Calu3 (cell line): ENCODE measurements at regions not wholly inside any gene's neighbourhood (a gene's known extent, or its start where the extent isn't known, plus 50 kb on each side); places are given as distances from the start of the nearest gene placed in this dataset.

Source experiments
- BruUV-seq: library from RNA; stranded (reverse); fragments of 400-500 nt; replicated peaks from 2 replicates; lab custom pipeline; 2021; lab: Mats Ljungman, UMichigan
- CTCF ChIA-PET: fragments of 300-600 bp; sonication (Branson Sonifier 250); formaldehyde crosslinking; loops from one replicate; lab custom pipeline; 2022; ENCODE audit warnings: antibody characterized with exemption; lab: Charles Lee
- DNase-seq: peaks from one replicate; pipeline ENCODE4 v3.0.0; 2022
- H3K27ac Mint-ChIP-seq: one replicate; pipeline ENCODE4 v1.8.0; 2022; ENCODE audit warnings: mixed read lengths; ENCODE audit not compliant: unreplicated experiment
- H3K27me3 Mint-ChIP-seq: one replicate; pipeline ENCODE4 v1.8.0; 2022; ENCODE audit warnings: mixed read lengths; ENCODE audit not compliant: unreplicated experiment
- H3K36me3 Mint-ChIP-seq: one replicate; pipeline ENCODE4 v1.8.0; 2022; ENCODE audit warnings: mild to moderate bottlenecking, moderate library complexity, mixed read lengths; ENCODE audit not compliant: insufficient read depth, unreplicated experiment
- H3K4me1 Mint-ChIP-seq: one replicate; pipeline ENCODE4 v1.8.0; 2022; ENCODE audit warnings: mild to moderate bottlenecking, low read depth, mixed read lengths; ENCODE audit not compliant: unreplicated experiment
- H3K4me3 Mint-ChIP-seq: one replicate; pipeline ENCODE4 v1.8.0; 2022; ENCODE audit warnings: mild to moderate bottlenecking, low read depth, moderate library complexity, mixed read lengths; ENCODE audit not compliant: unreplicated experiment
- H3K9me3 Mint-ChIP-seq: one replicate; pipeline ENCODE4 v1.8.0; 2022; ENCODE audit warnings: low read depth, mixed read lengths; ENCODE audit not compliant: unreplicated experiment
- intact Hi-C: fragments of 100-400 bp; cut with micrococcal nuclease; formaldehyde crosslinking; loops from one replicate; pipeline ENCODE4 v1.10.0; 2022; ENCODE audit not compliant: unreplicated experiment
- TF ChIP-seq, protein P1 (sequence below): fragments of 200-600 bp; IDR thresholded peaks from one replicate; pipeline ENCODE4 v1.8.0; 2022; ENCODE audit warnings: antibody characterized with exemption; ENCODE audit not compliant: unreplicated experiment

DNA sequence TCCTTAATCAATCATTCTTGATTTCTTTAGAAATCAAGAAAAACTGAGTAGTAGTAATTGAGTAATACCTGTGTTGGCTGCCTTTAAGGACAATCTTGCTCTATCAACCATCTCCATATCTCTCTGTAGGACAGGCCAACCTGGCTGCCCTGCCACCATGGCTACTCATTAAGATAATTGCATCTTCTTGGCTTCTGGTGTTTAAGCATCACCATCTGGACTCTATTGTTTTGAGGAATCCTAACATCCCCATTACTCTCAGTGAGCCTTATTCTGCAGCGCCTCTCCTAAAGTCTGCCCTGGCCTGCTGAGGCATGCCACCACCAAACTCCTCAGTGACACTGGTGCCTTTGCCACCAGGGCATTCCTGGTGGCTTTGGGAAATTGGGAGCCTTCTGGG is 442.6 kb upstream of the ZNF507 start:
- no TSS peak for BruUV-seq
- intact Hi-C loops = no loop called here
- TF ChIP-seq, protein P1, sequence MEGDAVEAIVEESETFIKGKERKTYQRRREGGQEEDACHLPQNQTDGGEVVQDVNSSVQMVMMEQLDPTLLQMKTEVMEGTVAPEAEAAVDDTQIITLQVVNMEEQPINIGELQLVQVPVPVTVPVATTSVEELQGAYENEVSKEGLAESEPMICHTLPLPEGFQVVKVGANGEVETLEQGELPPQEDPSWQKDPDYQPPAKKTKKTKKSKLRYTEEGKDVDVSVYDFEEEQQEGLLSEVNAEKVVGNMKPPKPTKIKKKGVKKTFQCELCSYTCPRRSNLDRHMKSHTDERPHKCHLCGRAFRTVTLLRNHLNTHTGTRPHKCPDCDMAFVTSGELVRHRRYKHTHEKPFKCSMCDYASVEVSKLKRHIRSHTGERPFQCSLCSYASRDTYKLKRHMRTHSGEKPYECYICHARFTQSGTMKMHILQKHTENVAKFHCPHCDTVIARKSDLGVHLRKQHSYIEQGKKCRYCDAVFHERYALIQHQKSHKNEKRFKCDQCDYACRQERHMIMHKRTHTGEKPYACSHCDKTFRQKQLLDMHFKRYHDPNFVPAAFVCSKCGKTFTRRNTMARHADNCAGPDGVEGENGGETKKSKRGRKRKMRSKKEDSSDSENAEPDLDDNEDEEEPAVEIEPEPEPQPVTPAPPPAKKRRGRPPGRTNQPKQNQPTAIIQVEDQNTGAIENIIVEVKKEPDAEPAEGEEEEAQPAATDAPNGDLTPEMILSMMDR = no peak
- Mint-ChIP-seq H3K4me3 (no peak overlapping the region), H3K4me1 (no peaks in the 10 kb centered on the region), H3K27me3 (no peaks in the 10 kb centered on the region), H3K36me3 (no peaks in the 10 kb centered on the region), H3K9me3 (peaks cover 8% of the 10 kb centered on the region), H3K27ac (no peak overlapping the region)
- CTCF ChIA-PET = no interaction called here
- no peak for DNase-seq

GRCh38 chr19:31903979-31904378 is 441.4 kb upstream of the ZNF507 start:
- H3K9me3 Mint-ChIP-seq = peaks cover 8% of the 10 kb centered on the region
- BruUV-seq = no TSS peak
- CTCF ChIA-PET = no interaction called here
- H3K27me3 Mint-ChIP-seq = no peaks in the 10 kb centered on the region
- H3K36me3 Mint-ChIP-seq = no peaks in the 10 kb centered on the region
- no peak overlapping the region for H3K4me3 Mint-ChIP-seq
- no peak for DNase-seq
- TF ChIP-seq, protein P1 = no peak
- H3K27ac Mint-ChIP-seq = no peak overlapping the region
- no peaks in the 10 kb centered on the region for H3K4me1 Mint-ChIP-seq
- intact Hi-C loops = no loop called here

DNA sequence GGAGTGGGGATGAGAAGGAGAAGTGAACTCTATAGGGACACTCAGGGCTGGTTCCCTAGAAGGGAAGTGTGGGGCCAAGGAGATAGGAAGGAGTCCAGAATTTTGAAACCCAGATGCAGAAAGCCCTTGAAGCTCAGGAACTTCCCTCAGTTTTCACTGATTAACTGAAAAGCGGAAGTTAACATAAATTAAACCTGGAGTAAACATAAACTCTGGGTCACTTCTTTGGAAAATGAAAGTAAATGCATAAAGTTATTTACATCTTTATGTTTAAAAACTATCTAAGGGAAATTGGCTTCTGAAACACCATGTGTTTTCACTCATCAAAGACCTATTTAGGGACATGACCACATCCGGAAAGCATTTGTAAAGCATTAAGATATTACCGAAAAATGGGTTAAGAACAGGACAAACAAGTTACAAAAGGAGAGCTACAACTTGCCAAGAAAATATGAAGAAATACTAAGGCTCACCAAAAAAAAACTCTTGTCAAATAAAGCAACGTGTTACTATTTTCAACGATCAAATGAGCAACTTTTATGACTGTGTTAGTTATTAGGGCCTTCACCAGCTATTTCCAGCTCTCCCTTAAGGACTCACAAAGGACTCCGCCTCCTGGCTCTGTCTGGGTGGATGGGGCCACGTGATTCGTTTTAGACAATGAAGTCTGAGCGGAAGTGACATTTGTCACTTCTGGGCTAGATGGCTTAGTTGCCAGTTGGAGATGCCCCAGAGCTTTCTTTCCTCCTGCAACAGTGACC is 439.1 kb upstream of the ZNF507 start:
- intact Hi-C loops = no loop called here
- H3K27me3 Mint-ChIP-seq = no peaks in the 10 kb centered on the region
- TF ChIP-seq, protein P1 = no peak
- H3K36me3 Mint-ChIP-seq = no peaks in the 10 kb centered on the region
- no peaks in the 10 kb centered on the region for H3K4me1 Mint-ChIP-seq
- no peak for DNase-seq
- no peak overlapping the region for H3K27ac Mint-ChIP-seq
- CTCF ChIA-PET = no interaction called here
- BruUV-seq = no TSS peak
- no peak overlapping the region for H3K4me3 Mint-ChIP-seq
- peaks cover 9% of the 10 kb centered on the region for H3K9me3 Mint-ChIP-seq

- CTCF ChIA-PET = no interaction called here
- no peaks in the 10 kb centered on the region for H3K4me1 Mint-ChIP-seq
- TF ChIP-seq, protein P1 = no peak
- no peak overlapping the region for H3K4me3 Mint-ChIP-seq
- no peak overlapping the region for H3K27ac Mint-ChIP-seq
- intact Hi-C loops = no loop called here
- peaks cover 13% of the 10 kb centered on the region for H3K9me3 Mint-ChIP-seq
- BruUV-seq = no TSS peak
- no peaks in the 10 kb centered on the region for H3K27me3 Mint-ChIP-seq
- DNase-seq = no peak
- H3K36me3 Mint-ChIP-seq = no peaks in the 10 kb centered on the region
Measured at GRCh38 chr19:31907661-31908060, 437.7 kb upstream of the ZNF507 start.
